ENCODE measurements at regions not wholly inside any gene's neighbourhood (a gene's known extent, or its start where the extent isn't known, plus 50 kb on each side); places are given as distances from the start of the nearest gene placed in this dataset.
"Not testable (repeated sequence)": the region's sequence is repeated elsewhere in the genome, so short reads cannot be mapped to it uniquely, and the experiment has no call there.

GRCh38 chr14:48693793-48694192 lies 892.4 kb downstream of the RPS29 start:
- Mint-ChIP-seq H3K36me3 (ENCODE audit: low read depth) (no peaks in the 10 kb centered on the region), H3K27ac (no peak overlapping the region), H3K27me3 (no peaks in the 10 kb centered on the region), H3K4me3 (no peak overlapping the region), H3K9me3 (peaks cover 8% of the 10 kb centered on the region), H3K4me1 (no peaks in the 10 kb centered on the region)
- ATAC-seq (replicated peaks) = no peak

- H3K27ac Mint-ChIP-seq = no peak overlapping the region
- H3K36me3 Mint-ChIP-seq (ENCODE audit: low read depth) = no peaks in the 10 kb centered on the region
- no peaks in the 10 kb centered on the region for H3K27me3 Mint-ChIP-seq
- H3K9me3 Mint-ChIP-seq = peaks cover 3% of the 10 kb centered on the region
- no peak for ATAC-seq (replicated peaks)
- no peak overlapping the region for H3K4me3 Mint-ChIP-seq
- no peaks in the 10 kb centered on the region for H3K4me1 Mint-ChIP-seq
These were observed 895.8 kb downstream of the RPS29 start for GRCh38 chr14:48690349-48690748.

- Mint-ChIP-seq H3K36me3 (ENCODE audit: low read depth) (no peaks in the 10 kb centered on the region), H3K4me3 (no peak overlapping the region), H3K27ac (no peak overlapping the region), H3K9me3 (peaks cover 5% of the 10 kb centered on the region), H3K4me1 (no peaks in the 10 kb centered on the region), H3K27me3 (no peaks in the 10 kb centered on the region)
- ATAC-seq (replicated peaks) = no peak
These were observed 899.5 kb downstream of the RPS29 start for GRCh38 chr14:48686650-48687049.

- Mint-ChIP-seq H3K4me1 (no peaks in the 10 kb centered on the region), H3K4me3 (no peak overlapping the region), H3K36me3 (ENCODE audit: low read depth) (no peaks in the 10 kb centered on the region), H3K27ac (no peak overlapping the region), H3K9me3 (peaks cover 11% of the 10 kb centered on the region), H3K27me3 (no peaks in the 10 kb centered on the region)
- ATAC-seq (replicated peaks) = no peak
These were observed 913.7 kb downstream of the RPS29 start for GRCh38 chr14:48672506-48672905.

GRCh38 chr14:48670939-48671338 lies 915.2 kb downstream of the RPS29 start:
- H3K9me3 Mint-ChIP-seq = peaks cover 11% of the 10 kb centered on the region
- H3K36me3 Mint-ChIP-seq (ENCODE audit: low read depth) = no peaks in the 10 kb centered on the region
- no peak for ATAC-seq (replicated peaks)
- H3K27ac Mint-ChIP-seq = no peak overlapping the region
- H3K4me1 Mint-ChIP-seq = no peaks in the 10 kb centered on the region
- no peak overlapping the region for H3K4me3 Mint-ChIP-seq
- H3K27me3 Mint-ChIP-seq = no peaks in the 10 kb centered on the region

GRCh38 chr14:48665077-48665784 lies 920.9 kb downstream of the RPS29 start:
- Mint-ChIP-seq H3K27me3 (no peaks in the 10 kb centered on the region), H3K36me3 (ENCODE audit: low read depth) (no peaks in the 10 kb centered on the region), H3K27ac (no peak overlapping the region), H3K4me1 (no peaks in the 10 kb centered on the region), H3K9me3 (no peaks in the 10 kb centered on the region), H3K4me3 (no peak overlapping the region)
- no peak for ATAC-seq (replicated peaks)

- ATAC-seq (replicated peaks) = no peak
- Mint-ChIP-seq H3K27me3 (no peaks in the 10 kb centered on the region), H3K9me3 (peaks cover 11% of the 10 kb centered on the region), H3K4me1 (no peaks in the 10 kb centered on the region), H3K36me3 (ENCODE audit: low read depth) (no peaks in the 10 kb centered on the region), H3K4me3 (no peak overlapping the region), H3K27ac (no peak overlapping the region)
These were observed 942.9 kb downstream of the RPS29 start for GRCh38 chr14:48643241-48643640.

GRCh38 chr14:48628870-48629269 lies 953.5 kb upstream of the MDGA2 start:
- no peaks in the 10 kb centered on the region for H3K36me3 Mint-ChIP-seq (ENCODE audit: low read depth)
- peaks cover 8% of the 10 kb centered on the region for H3K9me3 Mint-ChIP-seq
- no peaks in the 10 kb centered on the region for H3K27me3 Mint-ChIP-seq
- ATAC-seq (replicated peaks) = no peak
- no peak overlapping the region for H3K4me3 Mint-ChIP-seq
- H3K27ac Mint-ChIP-seq = no peak overlapping the region
- H3K4me1 Mint-ChIP-seq = no peaks in the 10 kb centered on the region

- H3K4me3 Mint-ChIP-seq = no peak overlapping the region
- no peaks in the 10 kb centered on the region for H3K4me1 Mint-ChIP-seq
- no peaks in the 10 kb centered on the region for H3K27me3 Mint-ChIP-seq
- no peaks in the 10 kb centered on the region for H3K36me3 Mint-ChIP-seq (ENCODE audit: low read depth)
- no peak for ATAC-seq (replicated peaks)
- no peak overlapping the region for H3K27ac Mint-ChIP-seq
- H3K9me3 Mint-ChIP-seq = peaks cover 5% of the 10 kb centered on the region
These were observed 947.6 kb upstream of the MDGA2 start for GRCh38 chr14:48622980-48623379.

GRCh38 chr14:48618057-48618456 lies 942.7 kb upstream of the MDGA2 start:
- H3K36me3 Mint-ChIP-seq (ENCODE audit: low read depth) = no peaks in the 10 kb centered on the region
- H3K27me3 Mint-ChIP-seq = no peaks in the 10 kb centered on the region
- ATAC-seq (replicated peaks) = no peak
- no peaks in the 10 kb centered on the region for H3K4me1 Mint-ChIP-seq
- H3K9me3 Mint-ChIP-seq = peaks cover 3% of the 10 kb centered on the region
- H3K27ac Mint-ChIP-seq = no peak overlapping the region
- no peak overlapping the region for H3K4me3 Mint-ChIP-seq

- no peak overlapping the region for H3K4me3 Mint-ChIP-seq
- no peaks in the 10 kb centered on the region for H3K27me3 Mint-ChIP-seq
- H3K27ac Mint-ChIP-seq = no peak overlapping the region
- no peaks in the 10 kb centered on the region for H3K36me3 Mint-ChIP-seq (ENCODE audit: low read depth)
- ATAC-seq (replicated peaks) = no peak
- H3K4me1 Mint-ChIP-seq = no peaks in the 10 kb centered on the region
- peaks cover 3% of the 10 kb centered on the region for H3K9me3 Mint-ChIP-seq
These were observed 941.5 kb upstream of the MDGA2 start for GRCh38 chr14:48616931-48617330.

- no peak for ATAC-seq (replicated peaks)
- Mint-ChIP-seq H3K9me3 (peaks cover 11% of the 10 kb centered on the region), H3K4me3 (no peak overlapping the region), H3K36me3 (ENCODE audit: low read depth) (no peaks in the 10 kb centered on the region), H3K4me1 (no peaks in the 10 kb centered on the region), H3K27ac (no peak overlapping the region), H3K27me3 (no peaks in the 10 kb centered on the region)
These were observed 940.2 kb upstream of the MDGA2 start for GRCh38 chr14:48615618-48616017.

GRCh38 chr14:48614003-48614402 lies 938.6 kb upstream of the MDGA2 start:
- Mint-ChIP-seq H3K27me3 (no peaks in the 10 kb centered on the region), H3K9me3 (peaks cover 12% of the 10 kb centered on the region), H3K4me1 (no peaks in the 10 kb centered on the region), H3K36me3 (ENCODE audit: low read depth) (no peaks in the 10 kb centered on the region), H3K4me3 (no peak overlapping the region), H3K27ac (no peak overlapping the region)
- no peak for ATAC-seq (replicated peaks)

GRCh38 chr14:48606960-48607359 lies 931.6 kb upstream of the MDGA2 start:
- not testable (repeated sequence) for H3K27me3 Mint-ChIP-seq; H3K4me3 Mint-ChIP-seq; H3K4me1 Mint-ChIP-seq; ATAC-seq (replicated peaks); H3K36me3 Mint-ChIP-seq (ENCODE audit: low read depth); H3K27ac Mint-ChIP-seq
- peaks cover 22% of the 10 kb centered on the region for H3K9me3 Mint-ChIP-seq

GRCh38 chr14:48598458-48598857 lies 923.1 kb upstream of the MDGA2 start:
- Mint-ChIP-seq H3K27me3 (no peaks in the 10 kb centered on the region), H3K36me3 (ENCODE audit: low read depth) (no peaks in the 10 kb centered on the region), H3K27ac (no peak overlapping the region), H3K9me3 (no peaks in the 10 kb centered on the region), H3K4me3 (no peak overlapping the region), H3K4me1 (no peaks in the 10 kb centered on the region)
- ATAC-seq (replicated peaks) = no peak

GRCh38 chr14:48586099-48586498 lies 910.7 kb upstream of the MDGA2 start:
- Mint-ChIP-seq H3K36me3 (ENCODE audit: low read depth) (no peaks in the 10 kb centered on the region), H3K4me1 (no peaks in the 10 kb centered on the region), H3K27me3 (no peaks in the 10 kb centered on the region), H3K27ac (no peak overlapping the region), H3K9me3 (no peaks in the 10 kb centered on the region), H3K4me3 (no peak overlapping the region)
- no peak for ATAC-seq (replicated peaks)

Measured in activated T-helper 17 cell treated with anti-CD3 and anti-CD28 coated beads, Interleukin-2, amount 50 U/mL, for 72 hours (primary cell).